Epithelial cell of prostate (primary cell): ENCODE measurements at regions not wholly inside any gene's neighbourhood (a gene's known extent, or its start where the extent isn't known, plus 50 kb on each side); places are given as distances from the start of the nearest gene placed in this dataset.
"Not testable (repeated sequence)": the region's sequence is repeated elsewhere in the genome, so short reads cannot be mapped to it uniquely, and the experiment has no call there.

Source experiments
- DNase-seq: peaks from one replicate; pipeline ENCODE4 v3.0.0-alpha.2; 2011; ENCODE audit warnings: low read depth, low spot score
- H3K27ac ChIP-seq: fragments of 450-650 bp; 2 replicates; pipeline ENCODE4 v1.5.1; 2017; ENCODE audit warnings: mild to moderate bottlenecking

DNA sequence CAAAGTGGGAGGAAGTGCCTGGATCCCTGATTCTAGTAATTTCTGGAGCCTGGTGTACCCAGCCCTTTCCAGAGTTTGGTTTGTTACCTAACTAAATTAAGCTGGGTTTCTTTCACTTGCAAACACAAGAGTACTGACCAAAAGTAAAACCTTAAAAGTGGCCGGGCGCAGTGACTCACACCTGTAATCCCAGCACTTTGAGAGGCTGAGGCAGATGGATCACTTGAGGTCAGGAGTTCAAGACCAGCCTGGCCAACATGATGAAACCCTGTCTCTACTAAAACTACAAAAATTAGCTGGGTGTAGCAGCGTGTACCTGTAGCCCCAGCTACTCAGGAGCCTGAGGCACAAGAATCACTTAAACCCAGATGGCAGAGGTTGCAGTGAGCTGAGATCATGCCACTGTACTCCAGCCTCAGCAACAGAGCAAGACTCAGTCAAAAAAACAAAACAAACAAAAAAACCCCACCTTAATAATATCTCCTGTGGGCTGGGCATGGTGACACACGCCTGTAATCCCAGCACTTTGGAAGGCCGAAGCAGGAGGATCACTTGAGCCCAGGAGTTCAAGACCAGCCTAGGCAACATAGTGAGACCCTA, 78.0 kb upstream of the BLID start:
- H3K27ac ChIP-seq: peak overlapping the region; percentile 82
- not testable (repeated sequence) for DNase-seq

DNA sequence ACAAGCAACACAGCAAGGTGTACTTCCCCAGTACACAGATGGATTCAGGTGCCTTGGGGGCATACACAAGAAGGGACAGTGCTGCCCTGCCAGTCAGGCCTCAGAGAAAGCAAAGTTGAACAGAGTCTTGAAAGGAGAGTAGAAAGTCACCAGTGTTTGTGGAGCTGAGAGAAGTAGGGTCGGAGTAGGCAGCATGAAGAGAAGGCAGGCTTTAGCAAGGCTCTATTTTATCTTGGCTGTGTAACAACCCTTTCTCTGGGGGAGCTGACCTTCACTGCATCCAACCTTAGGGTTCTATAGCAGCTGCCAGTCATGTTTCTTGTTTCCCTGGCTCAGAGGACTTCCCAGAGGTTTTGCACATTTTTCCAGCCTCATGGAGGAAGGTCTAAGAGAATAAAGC, 77.4 kb upstream of the BLID start:
- DNase-seq: no peak
- peak overlapping the region; percentile 82 for H3K27ac ChIP-seq

DNA sequence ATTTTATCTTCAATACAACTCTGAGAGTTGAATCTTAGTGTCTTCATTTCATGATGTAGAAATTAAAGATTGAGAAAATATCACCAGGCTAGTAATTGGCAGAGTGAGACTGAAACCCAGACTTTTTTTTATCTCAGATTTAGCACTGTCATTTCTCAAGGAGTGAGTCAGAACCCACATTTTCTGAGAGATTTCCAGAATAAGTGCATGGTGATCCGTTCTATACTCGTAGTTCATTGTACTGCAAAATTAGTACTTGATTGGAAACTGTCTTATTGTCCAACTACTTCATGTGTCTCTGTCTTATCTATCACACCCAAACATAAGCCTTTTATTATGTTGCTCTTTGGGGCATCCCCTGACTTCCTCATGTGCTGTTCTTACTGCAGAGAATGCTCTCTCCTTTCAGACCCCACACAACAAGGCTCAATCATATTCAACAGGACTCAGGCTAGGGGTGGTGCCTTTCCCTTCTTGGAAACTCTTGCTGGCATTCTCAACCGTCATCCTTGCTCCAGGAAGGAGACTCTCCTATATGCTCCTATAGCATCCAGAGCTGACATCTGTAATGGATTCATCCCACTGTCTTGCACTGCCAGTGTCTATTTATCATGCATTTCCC, 76.7 kb upstream of the BLID start:
- H3K27ac ChIP-seq: peak overlapping the region; percentile 82

GRCh38 chr11:122190768-122191167, 74.8 kb upstream of the BLID start:
- H3K27ac ChIP-seq: peak overlapping the region; percentile 94
- DNase-seq: no peak

More for the DNA sequence above, 76.7 kb upstream of the BLID start:
- DNase-seq: no peak

GRCh38 chr11:122189229-122189628, 73.2 kb upstream of the BLID start:
- peak overlapping the region; percentile 94 for H3K27ac ChIP-seq
- DNase-seq: peak; percentile 76

DNA sequence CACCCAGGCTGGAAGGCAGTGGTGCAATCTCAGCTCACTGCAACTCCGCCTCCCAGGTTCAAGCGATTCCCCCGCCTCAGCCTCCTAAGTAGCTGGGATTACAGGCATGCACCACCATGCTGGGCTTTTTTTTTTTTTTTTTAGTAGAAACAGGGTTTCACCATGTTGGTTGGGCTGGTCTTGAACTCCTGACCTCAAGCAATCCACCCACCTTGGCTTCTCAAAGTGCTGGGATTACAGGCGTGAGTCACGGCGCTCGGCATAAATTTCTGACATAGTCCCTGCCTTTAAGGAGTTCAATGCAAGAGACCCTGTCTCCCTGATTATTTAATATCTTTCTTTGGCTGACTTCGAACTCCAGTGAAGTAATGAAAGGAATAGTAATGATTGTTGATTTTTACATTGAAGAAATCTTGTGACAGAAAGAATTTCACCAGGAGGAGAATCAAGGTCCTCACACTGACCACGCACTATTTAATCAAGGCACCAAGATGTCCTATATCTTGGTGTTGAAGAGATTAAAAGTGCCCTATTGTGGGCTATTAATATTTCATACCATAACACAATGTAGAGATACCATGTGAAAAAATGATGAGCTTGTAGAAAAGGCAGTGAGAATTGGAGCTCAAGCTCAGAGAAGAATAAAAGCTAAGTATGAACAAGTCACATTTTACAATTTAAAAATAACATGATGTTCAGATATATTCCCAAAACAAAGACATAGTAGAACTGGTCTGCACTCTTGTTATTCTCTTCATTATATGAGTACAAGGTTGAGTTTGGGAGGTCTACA, 71.6 kb upstream of the BLID start:
- no peak for DNase-seq
- peak overlapping the region; percentile 94 for H3K27ac ChIP-seq

DNA sequence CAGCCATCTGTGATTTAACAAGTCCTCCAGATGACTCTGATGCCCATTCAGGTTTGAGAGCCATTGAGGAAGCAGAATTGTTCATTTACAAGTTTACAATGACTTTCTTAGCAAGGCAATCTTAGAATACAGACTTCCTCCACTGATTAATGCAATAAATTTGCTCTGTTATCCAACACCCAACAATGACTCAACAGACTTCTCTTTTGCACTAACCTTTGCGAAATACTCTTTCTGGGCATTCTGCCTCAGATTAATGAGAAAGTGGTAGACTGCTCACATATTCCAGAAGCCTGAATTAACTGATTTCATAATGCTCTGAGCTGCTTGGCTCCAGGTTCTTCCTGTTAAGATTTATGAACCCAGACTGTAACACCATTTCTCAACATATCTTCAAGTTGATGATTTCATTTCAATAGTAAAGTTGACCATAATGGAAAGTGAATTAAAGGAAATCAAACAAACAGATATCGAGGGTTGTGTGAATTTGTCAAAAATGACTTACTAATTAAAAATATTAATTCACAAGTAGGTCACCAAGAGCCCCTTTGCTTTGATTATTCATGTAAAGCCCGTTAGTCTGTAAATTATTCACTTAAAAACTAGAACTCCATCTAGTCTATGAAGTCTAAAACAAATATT, 70.5 kb upstream of the BLID start:
- peak overlapping the region; percentile 94 for H3K27ac ChIP-seq
- peak; percentile 88 for DNase-seq

GRCh38 chr11:122183933-122184332, 67.9 kb upstream of the BLID start:
- H3K27ac ChIP-seq: no peak overlapping the region
- no peak for DNase-seq

- no peak for DNase-seq
- H3K27ac ChIP-seq: peak overlapping the region; percentile 82
Observed at GRCh38 chr11:122181893-122182292, 65.9 kb upstream of the BLID start.

DNA sequence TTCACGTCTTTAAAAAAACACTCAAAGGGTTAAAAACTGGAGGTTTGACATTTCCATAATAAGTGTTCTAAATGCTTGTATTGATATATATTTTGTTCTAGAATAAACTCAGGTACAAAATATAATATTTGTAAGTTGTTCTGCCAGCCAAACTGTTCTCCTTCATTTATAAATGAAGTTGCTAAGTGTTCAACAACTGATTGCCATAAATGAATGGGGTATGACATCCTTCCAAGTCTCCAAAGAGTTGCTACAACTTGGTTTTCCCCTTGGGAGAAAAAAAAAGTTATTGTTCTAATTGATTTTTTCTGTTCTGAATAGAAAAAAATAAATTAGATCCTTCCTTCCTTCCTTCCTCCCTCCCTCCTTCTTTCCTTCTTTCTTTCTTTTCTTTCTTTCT, 65.4 kb upstream of the BLID start:
- H3K27ac ChIP-seq: peak overlapping the region; percentile 82

DNA sequence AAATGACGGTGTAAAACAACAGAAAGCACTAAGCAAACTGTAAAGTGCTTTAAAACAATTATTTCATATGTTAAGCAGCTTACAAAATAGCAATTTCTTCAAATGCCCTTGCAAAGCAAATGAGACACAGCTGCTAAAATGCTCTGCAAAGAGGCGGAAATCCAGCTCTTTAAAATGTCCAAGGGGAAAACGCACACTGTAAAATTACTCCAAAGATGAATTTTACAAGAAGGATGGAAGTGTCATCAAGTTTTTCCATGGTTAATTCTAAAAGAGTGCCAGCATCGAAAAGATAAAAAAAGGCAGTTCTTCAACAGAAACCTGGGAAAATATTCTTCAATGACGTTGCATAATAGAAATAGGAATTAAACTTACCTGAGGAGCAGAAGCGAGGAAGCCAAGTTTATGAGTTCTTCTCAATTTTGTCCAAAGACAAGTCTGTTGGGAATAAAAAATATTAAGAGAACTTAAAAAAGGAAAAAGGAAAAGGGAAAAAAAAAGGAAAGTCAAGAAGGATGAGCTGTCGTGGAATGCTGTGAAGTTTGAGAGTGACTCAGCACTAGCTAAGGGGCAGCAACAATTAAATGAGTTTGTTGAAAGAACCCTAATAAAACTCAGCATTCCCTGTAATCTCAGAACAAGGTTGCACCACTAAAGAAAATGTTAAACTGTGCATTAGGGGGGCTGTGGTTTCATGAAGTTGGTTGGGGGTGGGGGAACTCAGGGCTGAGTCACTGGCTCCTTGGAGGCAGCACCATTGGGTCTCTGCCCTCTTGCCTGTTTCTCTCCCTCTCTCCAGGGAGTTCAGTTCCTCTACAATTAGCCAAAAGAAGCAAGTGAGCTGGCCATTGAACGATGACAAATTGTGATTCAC, 64.2 kb upstream of the BLID start:
- no peak for DNase-seq
- H3K27ac ChIP-seq: peak overlapping the region; percentile 82

More for the DNA sequence above, 65.4 kb upstream of the BLID start:
- no peak for DNase-seq

GRCh38 chr11:122178795-122179194, 62.8 kb upstream of the BLID start:
- peak overlapping the region; percentile 82 for H3K27ac ChIP-seq
- DNase-seq: no peak

DNA sequence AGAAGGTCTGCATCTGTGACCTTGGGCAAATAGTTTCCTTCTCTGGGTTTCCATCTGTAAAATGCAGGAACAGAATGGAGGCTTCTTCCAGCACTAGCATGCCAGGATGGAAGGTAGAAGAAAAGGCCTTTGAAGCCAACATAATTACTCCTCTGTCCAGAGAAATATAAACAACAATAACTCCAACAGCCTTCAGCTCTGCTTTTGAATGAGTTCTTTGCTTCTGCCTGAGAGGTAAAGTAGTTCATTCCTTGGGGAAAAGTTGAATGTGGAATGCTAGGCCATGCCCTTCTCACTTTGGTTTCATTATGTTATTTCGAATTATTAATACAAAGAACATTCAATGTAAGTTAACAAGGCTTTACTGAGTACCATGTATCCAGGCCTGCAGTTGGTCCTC, 61.2 kb upstream of the BLID start:
- no peak for DNase-seq
- peak overlapping the region; percentile 82 for H3K27ac ChIP-seq

DNA sequence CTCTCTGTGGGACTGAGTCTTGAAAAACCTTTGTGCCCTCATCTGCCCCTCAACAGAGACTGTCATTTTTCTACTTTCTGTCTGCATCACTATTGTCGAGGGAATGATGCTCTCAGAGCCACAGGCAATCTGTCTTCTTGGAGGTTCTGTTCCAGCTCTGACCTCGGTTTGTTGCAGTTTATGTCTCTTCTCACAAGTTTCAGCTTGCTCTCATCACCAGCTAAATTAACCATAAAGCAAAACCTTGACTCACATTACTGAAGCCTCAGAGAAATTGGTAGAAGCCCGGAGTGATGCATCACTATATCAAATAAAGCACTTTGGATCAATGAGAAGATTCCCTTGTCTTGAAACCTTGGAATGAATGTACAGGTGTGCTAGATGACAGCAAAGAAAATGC, 60.6 kb upstream of the BLID start:
- H3K27ac ChIP-seq: peak overlapping the region; percentile 82

GRCh38 chr11:122175306-122175705, 59.3 kb upstream of the BLID start:
- H3K27ac ChIP-seq: peak overlapping the region; percentile 13

More for the DNA sequence above, 60.6 kb upstream of the BLID start:
- DNase-seq: no peak

GRCh38 chr11:122173587-122173986, 57.6 kb upstream of the BLID start:
- H3K27ac ChIP-seq: peak overlapping the region; percentile 86
- no peak for DNase-seq

More at GRCh38 chr11:122175306-122175705, 59.3 kb upstream of the BLID start:
- no peak for DNase-seq

DNA sequence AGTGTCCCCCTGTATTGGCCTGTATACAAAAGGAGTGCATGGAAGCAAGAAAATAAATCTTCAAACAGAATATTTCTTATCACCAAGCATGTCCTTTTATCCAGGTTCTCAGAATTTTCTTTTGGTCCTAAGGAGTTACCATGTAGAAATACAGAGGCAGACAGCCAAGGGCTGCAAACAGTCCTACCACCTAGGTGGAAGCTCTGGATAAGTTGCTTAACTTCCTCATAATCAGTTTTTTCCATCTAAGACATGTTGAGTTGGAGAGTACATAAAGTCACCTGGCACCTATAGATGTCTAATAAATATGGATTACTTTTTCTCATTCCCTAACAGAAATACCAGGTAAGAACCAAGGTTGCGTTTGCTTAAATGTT, 57.0 kb upstream of the BLID start:
- peak overlapping the region; percentile 86 for H3K27ac ChIP-seq
- no peak for DNase-seq

DNA sequence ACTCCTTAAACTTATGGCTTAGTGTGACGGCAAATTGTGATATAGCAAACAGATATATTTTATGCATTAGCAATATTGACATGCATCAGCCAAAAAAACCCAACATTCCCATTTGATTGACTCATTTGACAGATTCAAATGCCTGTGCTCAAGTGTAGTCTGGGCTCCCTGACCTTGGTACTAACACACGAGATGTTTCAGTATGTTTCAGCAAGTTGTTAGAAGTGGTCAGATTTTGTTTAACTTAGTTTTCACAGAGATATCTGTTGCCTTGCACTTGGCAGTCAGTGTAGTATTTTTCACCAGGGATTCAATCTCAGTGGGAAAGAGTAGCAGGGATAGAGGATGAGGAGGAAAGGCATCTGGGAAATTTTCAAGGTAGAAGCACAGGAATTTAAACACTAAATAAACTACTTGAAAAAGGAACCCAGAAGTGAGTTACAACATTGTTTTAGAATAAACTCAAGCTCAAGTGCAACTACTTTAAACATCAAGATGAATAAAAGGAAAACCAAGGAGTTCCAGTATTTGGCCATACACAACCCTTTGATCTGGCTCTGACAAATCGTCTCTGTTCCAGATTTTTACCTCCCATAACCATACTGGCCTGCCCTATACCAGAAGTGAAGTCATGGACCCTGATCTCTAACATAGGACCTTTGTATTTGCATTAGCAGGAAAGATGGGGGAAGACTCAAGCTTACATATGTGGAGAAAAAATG, 56.5 kb upstream of the BLID start:
- H3K27ac ChIP-seq: peak overlapping the region; percentile 86
- no peak for DNase-seq

DNA sequence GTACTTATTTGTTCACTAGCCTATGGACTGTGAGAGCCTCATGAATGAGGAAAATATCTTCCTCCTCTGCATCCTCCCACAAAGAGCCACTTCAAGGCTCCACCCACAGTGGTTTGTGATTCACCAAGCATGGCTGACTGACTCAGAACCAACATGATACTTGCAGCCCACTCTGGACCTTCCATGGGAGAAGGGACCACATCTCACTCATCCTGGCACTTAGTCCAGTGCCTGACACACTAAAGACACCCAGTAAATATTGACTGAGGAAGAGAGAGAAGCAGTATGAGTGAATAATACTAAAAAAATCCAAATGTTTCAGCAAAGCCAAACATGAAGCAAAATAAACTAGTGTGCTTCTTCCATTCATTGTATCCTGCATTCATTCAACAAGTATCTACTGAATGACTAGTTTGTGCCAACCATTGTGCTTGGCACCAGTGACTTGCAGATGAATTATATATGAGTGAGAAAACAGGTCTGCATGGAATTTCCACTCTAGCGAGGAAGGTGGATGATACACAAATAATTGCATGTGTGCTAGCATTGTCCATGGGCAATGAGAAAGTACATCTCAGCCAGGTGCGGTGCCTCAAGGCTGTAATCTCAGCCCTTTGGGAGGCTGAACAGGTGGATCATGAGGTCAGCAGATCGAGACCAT, 54.9 kb upstream of the BLID start:
- H3K27ac ChIP-seq: peak overlapping the region; percentile 86
- peak; percentile 90 for DNase-seq
